Upper lobe of left lung (tissue), 4 donors: ENCODE measurements at regions not wholly inside any gene's neighbourhood (a gene's known extent, or its start where the extent isn't known, plus 50 kb on each side); places are given as distances from the start of the nearest gene placed in this dataset.

Experiments used
- CTCF ChIP-seq, 6 experiments: fragments of 450-650 bp in 4 of 6; fragments of 200-600 bp in 2 of 6; sonication (generic) in 2 of 6; IDR thresholded peaks; one replicate each; pipeline ENCODE4 v1.5.1; 2016 to 2019; ENCODE audit warnings: antibody characterized with exemption in 6 of 6
- EP300 ChIP-seq, 4 donors: sonication (generic); formaldehyde crosslinking; IDR thresholded peaks; one replicate each; pipeline ENCODE4 v1.5.1; 2017; ENCODE audit warnings: antibody characterized with exemption in 4 of 4, control low read depth in 2 of 4
- POLR2A ChIP-seq, 4 donors: fragments of 450-650 bp; IDR thresholded peaks; one replicate each; pipeline ENCODE4 v1.5.1; 2016 to 2017; ENCODE audit warnings: antibody characterized with exemption in 4 of 4, mild to moderate bottlenecking in 2 of 4
- POLR2AphosphoS5 ChIP-seq, 2 donors: sonication (generic); formaldehyde crosslinking; IDR thresholded peaks; one replicate each; pipeline ENCODE4 v1.5.1; 2017; ENCODE audit warnings: antibody characterized with exemption in 2 of 2

GRCh38 chr7:12761691-12762090 lies 74.3 kb downstream of the ARL4A start:
- TF ChIP-seq EP300 (IDR thresholded peaks at IDR 0.05) = no peak
- no peak for TF ChIP-seq CTCF (IDR thresholded peaks at IDR 0.05)
- TF ChIP-seq POLR2AphosphoS5 (IDR thresholded peaks at IDR 0.05) = no peak
- TF ChIP-seq POLR2A (IDR thresholded peaks at IDR 0.05) = no peak
